ENCODE measurements at regions not wholly inside any gene's neighbourhood (a gene's known extent, or its start where the extent isn't known, plus 50 kb on each side); places are given as distances from the start of the nearest gene placed in this dataset.

DNA sequence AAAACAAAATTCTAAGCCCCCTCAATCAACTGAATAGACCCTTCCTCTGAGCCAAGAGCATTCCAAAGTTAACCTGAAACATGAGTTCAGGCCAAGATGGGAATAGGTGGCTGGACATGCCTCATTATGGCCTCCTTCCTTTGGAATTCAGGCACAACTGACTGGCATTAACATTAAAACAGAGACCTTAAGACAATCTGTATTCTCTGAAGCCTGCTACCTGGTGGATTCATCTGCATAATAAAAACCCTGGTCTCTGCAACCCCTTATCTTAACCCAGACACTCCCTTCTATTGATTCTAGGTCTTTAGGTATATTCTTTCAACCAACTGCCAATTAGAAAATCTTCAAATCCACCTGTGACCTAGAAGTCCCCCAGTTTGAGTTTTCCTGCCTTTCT, 66.3 kb downstream of the JRKL start:
- TF ChIP-seq, protein P1, sequence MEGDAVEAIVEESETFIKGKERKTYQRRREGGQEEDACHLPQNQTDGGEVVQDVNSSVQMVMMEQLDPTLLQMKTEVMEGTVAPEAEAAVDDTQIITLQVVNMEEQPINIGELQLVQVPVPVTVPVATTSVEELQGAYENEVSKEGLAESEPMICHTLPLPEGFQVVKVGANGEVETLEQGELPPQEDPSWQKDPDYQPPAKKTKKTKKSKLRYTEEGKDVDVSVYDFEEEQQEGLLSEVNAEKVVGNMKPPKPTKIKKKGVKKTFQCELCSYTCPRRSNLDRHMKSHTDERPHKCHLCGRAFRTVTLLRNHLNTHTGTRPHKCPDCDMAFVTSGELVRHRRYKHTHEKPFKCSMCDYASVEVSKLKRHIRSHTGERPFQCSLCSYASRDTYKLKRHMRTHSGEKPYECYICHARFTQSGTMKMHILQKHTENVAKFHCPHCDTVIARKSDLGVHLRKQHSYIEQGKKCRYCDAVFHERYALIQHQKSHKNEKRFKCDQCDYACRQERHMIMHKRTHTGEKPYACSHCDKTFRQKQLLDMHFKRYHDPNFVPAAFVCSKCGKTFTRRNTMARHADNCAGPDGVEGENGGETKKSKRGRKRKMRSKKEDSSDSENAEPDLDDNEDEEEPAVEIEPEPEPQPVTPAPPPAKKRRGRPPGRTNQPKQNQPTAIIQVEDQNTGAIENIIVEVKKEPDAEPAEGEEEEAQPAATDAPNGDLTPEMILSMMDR (IDR thresholded peaks at IDR 0.05), result no peak
- TF ChIP-seq POLR2A (IDR thresholded peaks at IDR 0.05), result no peak
- TF ChIP-seq POLR2AphosphoS5 (IDR thresholded peaks at IDR 0.05), result no peak
